ENCODE measurements at regions not wholly inside any gene's neighbourhood (a gene's known extent, or its start where the extent isn't known, plus 50 kb on each side); places are given as distances from the start of the nearest gene placed in this dataset.

GRCh38 chr6:133837801-133838349 lies 51.0 kb upstream of the TCF21 start:
- H3K27me3 ChIP-seq (ENCODE audit: control insufficient read depth in 3 of 3, insufficient read depth in 3 of 3, low read length in 3 of 3) = no peaks in the 10 kb centered on the region
- H3K4me3 ChIP-seq (ENCODE audit: low read length in 3 of 3) = peak overlapping the region; percentile 42 to 58 (median 45)
- no peaks in the 10 kb centered on the region for H3K36me3 ChIP-seq (ENCODE audit: control insufficient read depth in 3 of 3, insufficient read depth in 3 of 3, low read length in 3 of 3)
- H3K9me3 ChIP-seq (ENCODE audit: control insufficient read depth in 3 of 3, low read length in 3 of 3) = no peaks in the 10 kb centered on the region
- no peak overlapping the region for H3K9ac ChIP-seq (ENCODE audit: low read depth in 1 of 3, low read length in 3 of 3)
- H3K27ac ChIP-seq (ENCODE audit: low read depth, low read length) = no peak overlapping the region
- peaks cover 0 to 2% (median 0%) of the 10 kb centered on the region in 3 donors for H3K4me1 ChIP-seq (ENCODE audit: control insufficient read depth in 3 of 3, insufficient read depth in 3 of 3, low read length in 3 of 3)

Data from skeletal muscle tissue (tissue), 3 donors.